Ascending aorta (tissue), 2 donors: ENCODE measurements at regions not wholly inside any gene's neighbourhood (a gene's known extent, or its start where the extent isn't known, plus 50 kb on each side); places are given as distances from the start of the nearest gene placed in this dataset.
A peak's percentile ranks its signal among the peaks of the same experiment; 100 is the strongest.

ENCODE experiments used
- DNase-seq, 2 donors: peaks; one replicate each; pipeline ENCODE4 v3.0.0-alpha.2; 2019; ENCODE audit warnings: low spot score in 2 of 2
- H3K27ac ChIP-seq, 2 donors: fragments of 200-600 bp; sonication (generic); one replicate each; pipeline ENCODE4 v1.5.1; 2016 to 2017; ENCODE audit warnings: mild to moderate bottlenecking in 1 of 2
- H3K27me3 ChIP-seq: fragments of 200-600 bp; sonication (generic); one replicate; pipeline ENCODE4 v1.5.1; 2017
- H3K36me3 ChIP-seq, 2 donors: fragments of 200-600 bp; sonication (generic); one replicate each; pipeline ENCODE4 v1.5.1; 2016
- H3K4me1 ChIP-seq, 2 donors: fragments of 200-600 bp; sonication (generic); one replicate each; pipeline ENCODE4 v1.5.1; 2016 to 2017; ENCODE audit warnings: mild to moderate bottlenecking in 1 of 2
- H3K4me3 ChIP-seq, 2 donors: fragments of 200-600 bp; sonication (generic); one replicate each; pipeline ENCODE4 v1.5.1; 2016 to 2017; ENCODE audit warnings: mild to moderate bottlenecking in 1 of 2
- H3K9me3 ChIP-seq, 2 donors: fragments of 200-600 bp; sonication (generic); one replicate each; pipeline ENCODE4 v1.5.1; 2016
- intact Hi-C: fragments of 100-400 bp; cut with DNase I; formaldehyde crosslinking; loops from one replicate; pipeline ENCODE4 v1.15.1; 2023
- TF ChIP-seq, protein P1 (sequence below), 3 experiments: fragments of 200-600 bp in 2 of 3; fragments of 450-650 bp in 1 of 3; sonication (generic) in 2 of 3; IDR thresholded peaks; one replicate each; pipeline ENCODE4 v1.5.1; 2016 to 2019; ENCODE audit warnings: antibody characterized with exemption in 3 of 3, mild to moderate bottlenecking in 1 of 3, moderate library complexity in 1 of 3

DNA sequence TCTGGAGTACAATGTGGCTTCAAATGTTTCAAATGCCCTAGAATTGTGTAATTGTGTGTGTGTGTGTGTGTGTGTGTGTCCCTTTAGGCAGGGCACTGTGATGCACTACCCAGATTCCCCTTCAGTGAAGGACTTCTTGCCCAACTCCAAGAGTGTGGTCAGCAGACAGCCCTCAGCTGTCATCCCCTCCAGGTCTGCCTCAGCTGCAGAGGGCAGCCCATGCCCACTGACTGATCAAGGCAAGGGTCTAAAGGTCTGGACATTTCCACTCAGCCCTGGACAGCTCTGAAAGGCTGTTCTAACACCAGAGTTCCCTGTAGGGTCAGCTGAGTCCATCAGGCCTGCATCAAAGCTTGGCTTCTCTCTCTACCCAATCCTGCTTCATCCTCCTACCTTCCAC is 83.9 kb upstream of the USP9X start:
- Histone ChIP-seq H3K27me3 (no peaks in the 10 kb centered on the region), H3K4me3 (no peak overlapping the region), H3K27ac (no peak overlapping the region), H3K9me3 (no peaks in the 10 kb centered on the region), H3K36me3 (no peaks in the 10 kb centered on the region), H3K4me1 (no peaks in the 10 kb centered on the region)
- DNase-seq, result no peak
- TF ChIP-seq, protein P1, sequence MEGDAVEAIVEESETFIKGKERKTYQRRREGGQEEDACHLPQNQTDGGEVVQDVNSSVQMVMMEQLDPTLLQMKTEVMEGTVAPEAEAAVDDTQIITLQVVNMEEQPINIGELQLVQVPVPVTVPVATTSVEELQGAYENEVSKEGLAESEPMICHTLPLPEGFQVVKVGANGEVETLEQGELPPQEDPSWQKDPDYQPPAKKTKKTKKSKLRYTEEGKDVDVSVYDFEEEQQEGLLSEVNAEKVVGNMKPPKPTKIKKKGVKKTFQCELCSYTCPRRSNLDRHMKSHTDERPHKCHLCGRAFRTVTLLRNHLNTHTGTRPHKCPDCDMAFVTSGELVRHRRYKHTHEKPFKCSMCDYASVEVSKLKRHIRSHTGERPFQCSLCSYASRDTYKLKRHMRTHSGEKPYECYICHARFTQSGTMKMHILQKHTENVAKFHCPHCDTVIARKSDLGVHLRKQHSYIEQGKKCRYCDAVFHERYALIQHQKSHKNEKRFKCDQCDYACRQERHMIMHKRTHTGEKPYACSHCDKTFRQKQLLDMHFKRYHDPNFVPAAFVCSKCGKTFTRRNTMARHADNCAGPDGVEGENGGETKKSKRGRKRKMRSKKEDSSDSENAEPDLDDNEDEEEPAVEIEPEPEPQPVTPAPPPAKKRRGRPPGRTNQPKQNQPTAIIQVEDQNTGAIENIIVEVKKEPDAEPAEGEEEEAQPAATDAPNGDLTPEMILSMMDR (IDR thresholded peaks at IDR 0.05), result no peak
- intact Hi-C loops, result no loop called here

DNA sequence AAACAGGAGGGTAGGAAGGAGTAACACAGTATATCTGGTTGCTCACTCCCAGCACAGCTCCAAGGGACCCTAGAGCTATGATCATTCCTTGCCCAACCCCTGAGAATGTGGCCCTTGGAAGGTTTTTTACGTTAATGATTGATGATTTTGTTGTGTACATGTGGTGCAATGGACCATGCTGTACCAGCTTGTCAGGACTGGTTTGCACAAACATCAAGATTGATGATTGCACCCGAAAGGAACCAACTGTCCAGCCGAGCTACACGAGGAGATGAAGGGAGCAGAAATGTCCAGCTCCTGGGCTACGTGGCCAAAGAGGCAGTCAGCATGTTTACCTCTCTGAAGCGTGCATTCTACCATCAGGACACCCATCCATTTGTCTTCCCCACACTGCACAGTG is 83.2 kb upstream of the USP9X start:
- Histone ChIP-seq H3K27ac (no peak overlapping the region), H3K4me1 (no peaks in the 10 kb centered on the region), H3K4me3 (no peak overlapping the region), H3K9me3 (no peaks in the 10 kb centered on the region), H3K36me3 (no peaks in the 10 kb centered on the region), H3K27me3 (no peaks in the 10 kb centered on the region)
- TF ChIP-seq, protein P1 (IDR thresholded peaks at IDR 0.05), result no peak
- intact Hi-C loops, result no loop called here
- DNase-seq, result no peak

DNA sequence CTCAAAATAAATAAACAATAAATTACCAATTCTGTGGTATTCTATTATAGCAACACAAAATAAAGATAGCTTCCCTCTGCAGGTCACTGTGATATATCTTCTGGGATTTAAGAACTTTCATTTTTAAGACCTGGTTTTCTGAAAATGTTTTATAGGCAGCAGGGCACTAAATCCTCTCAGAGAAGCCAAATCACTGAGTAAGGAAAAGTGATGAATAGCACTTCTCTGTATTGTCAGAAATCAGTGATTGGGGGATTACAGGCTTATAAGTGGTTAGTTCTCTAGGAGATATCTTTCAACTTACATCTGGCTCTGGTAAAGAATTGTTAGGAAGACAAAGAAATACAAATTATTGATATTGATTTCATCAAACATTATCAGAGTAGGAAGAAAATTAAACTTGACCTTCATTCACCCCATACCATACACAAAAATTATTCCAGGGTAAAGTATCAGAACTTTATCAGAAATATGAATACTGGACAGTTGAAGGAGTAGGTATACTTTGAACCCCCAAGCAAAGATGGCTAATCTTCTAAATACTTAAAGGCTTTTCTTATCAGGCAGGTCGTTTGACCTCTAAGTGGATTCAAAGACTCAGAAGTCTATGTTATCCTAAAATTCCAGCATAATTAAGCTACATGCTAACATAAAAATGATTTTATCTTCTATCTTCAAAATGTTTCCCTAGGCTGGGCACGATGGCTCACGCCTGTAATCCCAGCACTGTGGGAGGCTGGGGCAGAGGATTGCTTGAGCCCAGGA is 81.6 kb upstream of the USP9X start:
- TF ChIP-seq, protein P1 (IDR thresholded peaks at IDR 0.05), result no peak
- no peaks in the 10 kb centered on the region for H3K36me3 ChIP-seq
- no peaks in the 10 kb centered on the region for H3K9me3 ChIP-seq
- intact Hi-C loops, result no loop called here
- DNase-seq, result no peak
- H3K27ac ChIP-seq, result no peak overlapping the region
- no peaks in the 10 kb centered on the region for H3K27me3 ChIP-seq
- H3K4me1 ChIP-seq, result no peaks in the 10 kb centered on the region
- no peak overlapping the region for H3K4me3 ChIP-seq

DNA sequence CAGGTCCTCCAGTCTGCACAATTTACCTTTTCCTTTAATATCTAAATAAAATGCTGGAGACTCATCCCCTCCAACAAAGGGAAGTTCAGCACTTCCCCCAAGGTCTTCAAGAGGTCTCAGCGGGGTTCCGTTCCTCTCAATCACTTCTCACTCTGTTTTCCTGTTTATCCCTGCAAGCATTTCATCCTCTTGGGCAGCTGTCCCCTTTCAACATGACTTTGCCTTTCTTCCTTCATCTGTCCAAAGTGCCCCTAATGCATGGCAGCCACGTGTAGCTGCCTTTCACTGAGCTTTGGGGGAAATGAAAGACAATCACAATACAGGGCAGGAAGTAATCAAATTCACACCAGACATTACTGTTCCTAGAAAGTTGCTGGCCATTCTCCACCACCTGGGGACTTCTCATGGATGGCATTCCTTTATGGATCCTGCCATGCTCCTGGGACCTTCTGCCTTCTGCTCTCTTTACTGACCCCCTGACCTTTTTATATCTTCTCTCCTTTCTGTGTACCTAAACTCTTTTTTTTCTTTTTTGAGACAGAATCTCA is 79.7 kb upstream of the USP9X start:
- TF ChIP-seq, protein P1 (IDR thresholded peaks at IDR 0.05), result no peak
- intact Hi-C loops, result no loop called here
- peaks cover 0 to 3% of the 10 kb centered on the region in 2 donors for H3K4me1 ChIP-seq
- H3K27ac ChIP-seq, result no peak overlapping the region
- H3K36me3 ChIP-seq, result no peaks in the 10 kb centered on the region
- H3K27me3 ChIP-seq, result no peaks in the 10 kb centered on the region
- no peak for DNase-seq
- no peaks in the 10 kb centered on the region for H3K9me3 ChIP-seq
- H3K4me3 ChIP-seq, result no peak overlapping the region

DNA sequence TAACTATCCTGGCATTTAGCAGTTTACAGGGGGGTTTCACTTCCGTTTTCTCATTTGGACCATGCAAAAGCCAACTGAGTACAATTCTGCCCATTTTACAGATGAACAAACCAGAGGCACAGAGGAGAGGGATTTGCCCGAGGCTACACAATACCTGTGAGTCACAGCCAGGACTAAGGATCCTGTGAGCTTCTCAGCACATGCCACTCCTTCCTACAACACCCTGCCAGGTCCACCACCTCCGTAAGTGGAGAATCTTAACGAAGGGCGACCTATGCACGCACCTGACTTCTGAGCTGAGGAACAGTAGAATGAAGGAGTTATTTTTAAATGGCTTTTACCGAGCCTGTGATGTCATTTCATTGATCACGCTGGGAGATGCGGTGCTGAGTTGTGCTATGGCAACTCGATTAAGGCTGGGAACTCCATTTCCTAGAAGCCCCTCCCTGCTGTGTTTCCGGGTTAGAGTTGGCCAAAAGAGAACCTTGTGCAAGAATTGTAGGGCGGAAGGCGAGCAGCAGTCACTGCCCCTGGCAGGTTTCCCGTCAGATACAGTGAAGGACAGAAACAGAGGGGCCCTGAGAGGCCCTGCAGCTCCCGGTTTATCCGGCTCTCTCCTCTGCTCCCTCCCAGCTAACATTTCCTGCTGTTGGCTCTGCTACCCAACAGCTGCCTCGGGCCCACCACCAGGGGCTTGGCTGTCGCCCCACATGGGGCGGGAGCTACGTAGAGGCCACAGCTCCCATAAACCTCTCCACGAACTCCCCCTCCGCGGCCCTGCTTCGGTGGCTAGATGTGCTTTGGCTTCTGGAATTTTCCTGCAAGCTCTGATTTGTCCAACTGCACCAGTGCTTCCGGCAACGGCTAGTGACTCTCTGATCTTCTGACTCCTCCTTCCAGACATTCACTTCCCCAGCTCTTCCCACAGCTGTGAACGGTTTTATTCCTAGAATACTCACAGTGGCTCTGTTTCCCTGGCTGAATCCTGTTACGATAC is 75.1 kb upstream of the USP9X start:
- Histone ChIP-seq H3K4me1 (peaks cover 0 to 3% of the 10 kb centered on the region in 2 donors), H3K9me3 (no peaks in the 10 kb centered on the region), H3K27me3 (no peaks in the 10 kb centered on the region), H3K27ac (peak overlapping the region; percentile 83 to 85), H3K36me3 (no peaks in the 10 kb centered on the region), H3K4me3 (peak overlapping the region; percentile 47 to 58)
- peak; percentile 22 to 88 for DNase-seq
- intact Hi-C loops, result loop anchor here (1.0 to 5.0 kb wide), 2 partner anchors 75 to 78 kb away; partner anchors contain the start of gene USP9X
- TF ChIP-seq, protein P1 (IDR thresholded peaks at IDR 0.05), result no peak
